Retinal pigment epithelial cell (primary cell): ENCODE measurements at regions not wholly inside any gene's neighbourhood (a gene's known extent, or its start where the extent isn't known, plus 50 kb on each side); places are given as distances from the start of the nearest gene placed in this dataset.
"Not testable (repeated sequence)": the region's sequence is repeated elsewhere in the genome, so short reads cannot be mapped to it uniquely, and the experiment has no call there.

Experiments
- DNase-seq: peaks from one replicate; pipeline ENCODE4 v3.0.0-alpha.2; 2010; ENCODE audit warnings: low read depth
- H3K4me3 ChIP-seq: 2 replicates; pipeline ENCODE4 v1.5.1; 2011; ENCODE audit warnings: mild to moderate bottlenecking, low read length, control low read depth, moderate library complexity
- CTCF ChIP-seq: conservative IDR thresholded peaks from 2 replicates; pipeline ENCODE4 v1.5.1; 2011; ENCODE audit warnings: low read depth, low read length, control low read depth, inconsistent platforms

GRCh38 chr1:831522-831921 lies 92.2 kb upstream of the SAMD11 start:
- H3K4me3 ChIP-seq: no peak overlapping the region
- DNase-seq: no peak
- no peak for TF ChIP-seq CTCF

- no peak for TF ChIP-seq CTCF
- H3K4me3 ChIP-seq: no peak overlapping the region
- no peak for DNase-seq
Measured at GRCh38 chr1:832136-832535, 91.6 kb upstream of the SAMD11 start.

DNA sequence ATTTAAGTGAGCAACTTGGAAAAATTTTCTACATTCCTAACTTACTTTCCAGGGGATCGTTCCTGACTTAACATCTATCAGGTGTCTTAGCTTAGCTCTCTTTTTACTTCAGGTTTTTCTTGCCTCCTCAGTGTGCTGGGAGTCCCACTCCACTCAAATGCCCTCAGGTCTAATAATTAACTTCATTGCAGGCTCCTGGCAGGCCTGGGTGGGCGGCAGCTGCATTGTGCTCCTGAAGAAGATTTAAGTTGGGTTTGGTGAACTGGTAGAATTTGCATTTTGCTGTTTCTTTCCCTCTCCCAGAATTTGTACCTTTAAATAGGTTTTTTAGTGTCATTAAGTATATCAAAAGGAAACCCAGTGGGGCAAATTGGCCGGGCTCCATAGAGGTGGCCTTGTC lies 90.5 kb upstream of the SAMD11 start:
- H3K4me3 ChIP-seq, DNase-seq: not testable (repeated sequence)

DNA sequence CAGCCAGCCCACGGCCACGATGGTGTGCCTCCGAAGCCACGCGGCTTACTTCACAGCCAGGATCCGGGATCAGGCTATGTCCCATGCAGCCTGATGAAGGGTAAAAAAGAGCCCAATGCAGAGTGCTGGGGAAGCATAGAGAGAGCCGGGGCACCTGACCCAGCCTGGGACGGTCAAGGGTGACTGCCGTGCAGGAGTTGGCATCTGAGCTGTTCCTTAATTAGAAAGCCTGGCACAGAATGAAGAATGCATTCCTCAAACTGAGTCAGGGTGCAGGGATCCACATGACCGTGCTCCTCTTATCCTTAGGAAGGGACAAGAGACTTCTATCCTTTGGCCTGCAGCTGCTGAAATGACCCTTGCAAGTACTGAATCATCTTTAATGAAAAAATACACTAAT lies 88.2 kb upstream of the SAMD11 start:
- H3K4me3 ChIP-seq, DNase-seq: not testable (repeated sequence)

GRCh38 chr1:837601-838000 lies 86.1 kb upstream of the SAMD11 start:
- not testable (repeated sequence) for H3K4me3 ChIP-seq, DNase-seq

DNA sequence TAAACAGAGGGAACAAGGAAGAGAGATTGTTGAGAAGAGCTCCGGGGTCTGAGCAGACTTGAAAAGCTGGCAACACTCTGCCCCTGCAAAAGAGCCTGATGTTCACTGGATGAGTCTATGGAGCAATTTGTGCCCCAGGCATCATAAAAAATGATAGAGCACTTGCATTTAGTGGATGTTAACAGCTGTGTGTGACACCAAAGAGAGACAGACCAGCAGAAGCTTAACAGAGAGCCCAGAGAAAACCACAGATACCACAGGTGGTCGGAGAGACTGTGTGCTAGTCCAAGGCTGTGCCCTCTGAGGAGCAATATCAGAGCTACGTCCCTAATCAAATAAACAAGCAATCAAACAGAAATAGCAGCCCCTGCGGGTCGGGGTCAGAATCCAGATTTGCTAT lies 85.4 kb upstream of the SAMD11 start:
- DNase-seq, H3K4me3 ChIP-seq: not testable (repeated sequence)

- H3K4me3 ChIP-seq, DNase-seq: not testable (repeated sequence)
Measured at GRCh38 chr1:840592-840991, 83.1 kb upstream of the SAMD11 start.

GRCh38 chr1:841671-842425 lies 81.9 kb upstream of the SAMD11 start:
- H3K4me3 ChIP-seq, DNase-seq: not testable (repeated sequence)

- DNase-seq, H3K4me3 ChIP-seq: not testable (repeated sequence)
Measured at GRCh38 chr1:842799-843198, 80.9 kb upstream of the SAMD11 start.

DNA sequence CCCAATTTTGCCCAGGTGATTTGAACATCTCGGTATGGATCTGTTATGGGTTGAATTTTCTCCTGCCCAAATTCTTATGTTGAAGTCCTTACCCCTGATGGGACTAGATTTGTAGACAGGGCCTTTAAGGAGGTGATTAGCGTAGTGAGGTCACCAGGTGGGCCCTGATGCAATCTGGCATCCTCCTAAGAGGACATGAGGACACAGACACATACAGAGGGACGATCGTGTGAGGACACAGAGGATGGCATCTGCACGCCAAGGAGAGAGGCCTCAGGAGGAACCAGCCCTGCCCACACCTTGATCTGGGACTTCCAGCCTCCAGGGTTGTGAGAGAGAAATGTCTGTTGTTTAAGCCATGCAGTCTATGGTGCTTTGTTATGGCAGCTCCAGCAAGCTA lies 79.8 kb upstream of the SAMD11 start:
- H3K4me3 ChIP-seq, DNase-seq: not testable (repeated sequence)

- DNase-seq: no peak
Measured at GRCh38 chr1:844472-845026, 79.2 kb upstream of the SAMD11 start.

GRCh38 chr1:845641-846040 lies 78.1 kb upstream of the SAMD11 start:
- DNase-seq, H3K4me3 ChIP-seq: not testable (repeated sequence)

More at GRCh38 chr1:844472-845026, 79.2 kb upstream of the SAMD11 start:
- no peak for TF ChIP-seq CTCF
- H3K4me3 ChIP-seq: no peak overlapping the region

DNA sequence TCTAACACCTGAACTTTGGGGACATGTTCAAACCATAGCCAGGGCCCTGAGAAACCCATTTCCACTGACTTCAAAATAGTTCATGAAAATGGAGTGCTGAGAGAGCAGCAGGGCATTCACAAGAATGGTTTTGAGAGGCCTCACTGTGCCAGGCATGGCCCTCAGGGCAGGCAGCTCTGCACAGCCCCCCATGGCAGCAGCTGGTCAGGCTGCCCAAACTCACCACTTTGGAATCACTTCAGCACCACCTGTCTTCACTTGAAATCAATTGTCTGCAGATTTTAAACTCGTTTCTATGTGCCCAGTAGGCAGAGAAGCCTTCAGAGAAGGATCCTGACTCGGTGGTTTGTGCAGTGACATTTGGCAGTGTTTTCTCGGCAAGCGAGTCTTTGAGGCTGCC lies 73.8 kb upstream of the SAMD11 start:
- not testable (repeated sequence) for H3K4me3 ChIP-seq, DNase-seq

DNA sequence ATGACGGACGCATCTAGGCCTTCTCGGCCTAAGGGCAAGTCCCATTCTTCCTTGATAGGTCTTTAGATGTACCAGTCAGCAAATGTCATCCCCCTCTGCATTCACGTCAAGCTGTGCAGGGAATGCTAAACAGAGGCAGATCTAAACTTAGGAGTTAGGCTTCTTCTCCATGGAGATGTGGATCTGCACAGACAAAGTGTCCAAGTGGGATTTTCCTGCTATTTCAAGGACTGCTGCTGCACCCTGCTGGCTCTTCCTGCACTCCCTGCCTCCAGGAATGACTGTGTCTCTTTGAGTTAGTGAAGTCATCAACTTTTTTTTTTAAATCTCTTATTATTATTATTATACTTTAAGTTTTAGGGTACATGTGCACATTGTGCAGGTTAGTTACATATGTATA lies 73.4 kb upstream of the SAMD11 start:
- H3K4me3 ChIP-seq, DNase-seq: not testable (repeated sequence)

DNA sequence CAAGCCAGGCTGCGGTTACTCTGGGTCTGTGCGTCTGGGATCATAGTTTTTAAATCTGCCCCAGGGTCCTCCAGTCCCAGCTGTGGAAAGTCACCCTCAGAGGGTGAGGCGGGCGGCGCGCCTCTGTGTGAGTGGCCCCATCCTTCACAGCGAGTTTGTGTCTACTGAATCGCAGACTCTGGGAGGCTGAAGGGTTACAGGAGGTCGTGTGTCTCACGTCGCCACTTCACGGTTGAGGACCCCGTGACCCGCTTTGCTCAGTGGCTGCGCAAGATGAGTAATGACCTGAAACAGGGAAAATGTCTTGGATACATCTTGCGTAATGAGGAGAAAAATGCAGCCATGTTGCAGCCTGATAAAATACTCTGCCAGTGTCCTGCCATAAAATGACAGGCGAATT lies 72.3 kb upstream of the SAMD11 start:
- not testable (repeated sequence) for DNase-seq, H3K4me3 ChIP-seq

DNA sequence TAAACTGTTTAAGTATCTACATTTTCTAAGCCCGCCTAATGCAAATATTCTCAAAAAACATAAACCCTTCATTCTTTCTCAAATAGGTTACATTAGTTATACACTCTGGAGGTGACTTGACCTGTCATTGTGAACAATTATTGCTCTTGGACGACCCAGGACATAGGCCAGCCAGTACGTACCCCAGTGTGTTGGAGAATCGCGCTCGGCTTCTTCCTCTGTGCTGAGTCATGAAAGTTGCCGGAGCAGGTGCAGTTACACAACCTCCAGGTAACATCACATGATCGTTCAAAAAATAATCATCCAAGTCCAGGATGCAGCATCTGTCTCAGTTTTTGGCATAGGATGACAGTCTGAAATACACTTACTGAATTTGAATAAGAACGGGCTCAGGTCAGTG lies 71.9 kb upstream of the SAMD11 start:
- H3K4me3 ChIP-seq, DNase-seq: not testable (repeated sequence)
